SK-N-MC (cell line): ENCODE measurements at regions not wholly inside any gene's neighbourhood (a gene's known extent, or its start where the extent isn't known, plus 50 kb on each side); places are given as distances from the start of the nearest gene placed in this dataset.

ENCODE experiments used
- DNase-seq: peaks from one replicate; pipeline ENCODE4 v3.0.0-alpha.2; 2011; ENCODE audit warnings: low read depth, low spot score
- H3K27ac ChIP-seq: fragments of 200-600 bp; sonication (generic); 2 replicates; pipeline ENCODE4 v1.5.1; 2016; ENCODE audit warnings: mixed run types
- H3K36me3 ChIP-seq: fragments of 200-600 bp; sonication (generic); 2 replicates; pipeline ENCODE4 v1.6.1; 2017; ENCODE audit warnings: antibody characterized with exemption, low read length, mixed read lengths; ENCODE audit not compliant: insufficient read depth
- H3K4me3 ChIP-seq: fragments of 200-600 bp; sonication (generic); 2 replicates; pipeline ENCODE4 v1.5.1; 2016
- H3K9ac ChIP-seq: fragments of 200-600 bp; sonication (generic); 2 replicates; pipeline ENCODE4 v1.8.0; 2017; ENCODE audit warnings: mixed run types, mixed read lengths; ENCODE audit not compliant: insufficient read length
- H3K9me3 ChIP-seq: fragments of 200-600 bp; sonication (generic); 2 replicates; pipeline ENCODE4 v1.6.1; 2017; ENCODE audit warnings: low read depth, mild to moderate bottlenecking, antibody characterized with exemption, low read length, moderate library complexity, mixed read lengths
- EZH2 ChIP-seq: fragments of 200-600 bp; sonication (generic); IDR thresholded peaks from one replicate; pipeline ENCODE4 v1.6.1; 2017; ENCODE audit warnings: antibody characterized with exemption
- FOXP2 ChIP-seq: optimal IDR thresholded peaks from 2 replicates; pipeline ENCODE3; 2011; ENCODE audit warnings: mild to moderate bottlenecking, moderate library complexity; ENCODE audit not compliant: insufficient read depth; ENCODE audit errors: extremely low read length, control extremely low read depth
- POLR2AphosphoS5 ChIP-seq: IDR thresholded peaks from 2 replicates; pipeline ENCODE4 v1.6.1; 2012; ENCODE audit warnings: mild to moderate bottlenecking, low read depth, low read length, borderline replicate concordance

- Histone ChIP-seq H3K9me3 (no peaks in the 10 kb centered on the region), H3K36me3 (no peaks in the 10 kb centered on the region), H3K9ac (no peak overlapping the region), H3K27ac (no peak overlapping the region), H3K4me3 (no peak overlapping the region)
- no peak for DNase-seq
- TF ChIP-seq POLR2AphosphoS5 = no peak
- TF ChIP-seq FOXP2 = no peak
- TF ChIP-seq EZH2 = no peak
Observed at GRCh38 chr2:65537651-65538385, 105.4 kb upstream of the SPRED2 start.

DNA sequence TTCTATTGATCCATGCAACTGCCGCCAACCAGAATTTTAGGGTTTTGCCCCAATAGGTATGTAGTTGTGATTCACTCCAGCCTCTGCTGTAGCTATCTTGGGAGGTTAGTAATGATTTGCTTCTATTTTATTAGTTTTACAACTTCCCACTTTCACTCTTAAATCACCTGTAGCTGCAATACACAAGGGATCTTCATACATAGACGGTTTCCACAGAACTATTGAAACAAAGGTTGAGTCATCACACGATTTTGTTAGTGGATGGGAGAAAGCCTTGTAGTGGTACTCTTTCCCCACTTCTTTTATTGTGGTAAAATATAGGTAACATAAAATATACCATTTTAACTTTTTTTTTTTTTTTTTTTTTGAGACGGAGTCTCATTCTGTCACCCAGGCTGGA is 104.2 kb upstream of the SPRED2 start:
- Histone ChIP-seq H3K9ac (no peak overlapping the region), H3K4me3 (no peak overlapping the region), H3K27ac (no peak overlapping the region), H3K9me3 (no peaks in the 10 kb centered on the region), H3K36me3 (no peaks in the 10 kb centered on the region)
- DNase-seq = no peak
- no peak for TF ChIP-seq FOXP2
- TF ChIP-seq EZH2 = no peak
- TF ChIP-seq POLR2AphosphoS5 = no peak

GRCh38 chr2:65532937-65533336 is 100.5 kb upstream of the SPRED2 start:
- TF ChIP-seq FOXP2 (no peak), POLR2AphosphoS5 (no peak), EZH2 (no peak)
- Histone ChIP-seq H3K9me3 (no peaks in the 10 kb centered on the region), H3K9ac (no peak overlapping the region)

DNA sequence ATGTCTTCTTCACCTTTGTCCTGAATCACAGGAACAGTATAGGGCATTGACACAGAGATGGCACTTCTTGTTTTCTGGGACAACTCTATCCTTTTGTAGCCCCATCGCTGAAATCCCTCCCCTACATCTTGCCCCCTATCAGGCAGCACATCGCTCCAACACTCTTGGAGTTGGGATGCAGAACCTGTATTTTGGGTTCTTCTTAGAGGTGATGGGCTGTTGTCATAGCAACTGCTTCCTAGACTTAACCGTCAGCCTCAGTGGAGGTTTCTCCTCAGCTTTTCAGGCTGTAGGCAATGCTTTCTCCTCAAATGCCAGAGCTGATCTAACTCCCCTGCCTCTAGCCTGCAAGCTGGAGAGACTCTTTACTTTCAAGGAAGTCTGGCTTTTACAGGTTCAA is 99.9 kb upstream of the SPRED2 start:
- Histone ChIP-seq H3K27ac (no peak overlapping the region), H3K9ac (no peak overlapping the region), H3K36me3 (no peaks in the 10 kb centered on the region), H3K9me3 (no peaks in the 10 kb centered on the region), H3K4me3 (no peak overlapping the region)
- no peak for DNase-seq
- TF ChIP-seq EZH2 = no peak

More at GRCh38 chr2:65532937-65533336, 100.5 kb upstream of the SPRED2 start:
- DNase-seq = no peak
- H3K27ac ChIP-seq = no peak overlapping the region
- H3K36me3 ChIP-seq = no peaks in the 10 kb centered on the region
- H3K4me3 ChIP-seq = no peak overlapping the region

DNA sequence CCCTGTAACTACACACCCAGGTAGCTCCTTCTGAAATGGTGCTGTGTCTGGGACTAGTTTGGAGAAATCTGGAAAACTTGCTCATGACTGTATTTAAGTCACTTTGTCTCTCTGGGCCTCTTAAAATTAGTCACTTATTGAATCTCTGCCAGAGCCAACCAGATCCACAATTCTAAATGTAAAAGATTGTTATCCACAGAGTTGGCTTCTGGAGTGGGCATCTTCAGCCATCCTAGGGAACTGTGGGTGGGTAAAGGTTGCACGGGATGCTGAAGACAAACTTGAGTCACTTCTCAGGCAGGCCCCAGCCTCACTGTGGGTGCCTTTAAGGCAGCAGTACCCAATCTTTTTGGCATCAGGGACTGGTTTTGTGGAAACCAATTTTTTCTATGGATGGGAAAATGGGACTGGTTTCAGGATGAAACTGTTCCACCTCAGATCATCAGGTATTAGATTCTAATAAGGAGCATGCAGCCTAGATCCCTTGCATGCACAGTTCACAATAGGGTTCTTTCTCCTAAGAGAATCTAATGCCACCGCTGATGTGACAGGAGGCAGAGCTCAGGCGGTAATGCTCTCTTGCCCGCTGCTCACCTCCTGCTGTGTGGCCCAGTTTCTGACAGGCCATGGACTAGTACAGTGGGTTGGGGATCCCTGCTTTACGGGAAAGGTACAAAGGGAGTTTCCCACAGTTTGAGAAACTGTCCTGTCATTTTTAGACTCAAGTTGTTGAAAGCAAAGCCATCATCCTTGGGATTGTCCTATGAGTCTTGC is 98.3 kb upstream of the SPRED2 start:
- no peaks in the 10 kb centered on the region for H3K9me3 ChIP-seq
- H3K4me3 ChIP-seq = no peak overlapping the region
- H3K36me3 ChIP-seq = no peaks in the 10 kb centered on the region
- H3K9ac ChIP-seq = no peak overlapping the region
- no peak for TF ChIP-seq FOXP2
- no peak for TF ChIP-seq POLR2AphosphoS5
- TF ChIP-seq EZH2 = no peak
- DNase-seq = no peak
- H3K27ac ChIP-seq = no peak overlapping the region

GRCh38 chr2:65529419-65529818 is 97.0 kb upstream of the SPRED2 start:
- TF ChIP-seq POLR2AphosphoS5 (no peak), FOXP2 (no peak), EZH2 (no peak)
- DNase-seq = no peak
- Histone ChIP-seq H3K9ac (no peak overlapping the region), H3K9me3 (no peaks in the 10 kb centered on the region), H3K36me3 (no peaks in the 10 kb centered on the region), H3K27ac (no peak overlapping the region), H3K4me3 (no peak overlapping the region)

GRCh38 chr2:65528241-65528574 is 95.8 kb upstream of the SPRED2 start:
- Histone ChIP-seq H3K36me3 (no peaks in the 10 kb centered on the region), H3K4me3 (no peak overlapping the region), H3K9me3 (no peaks in the 10 kb centered on the region), H3K27ac (no peak overlapping the region), H3K9ac (no peak overlapping the region)
- TF ChIP-seq POLR2AphosphoS5 = no peak
- no peak for TF ChIP-seq FOXP2
- TF ChIP-seq EZH2 = no peak
- DNase-seq = no peak

DNA sequence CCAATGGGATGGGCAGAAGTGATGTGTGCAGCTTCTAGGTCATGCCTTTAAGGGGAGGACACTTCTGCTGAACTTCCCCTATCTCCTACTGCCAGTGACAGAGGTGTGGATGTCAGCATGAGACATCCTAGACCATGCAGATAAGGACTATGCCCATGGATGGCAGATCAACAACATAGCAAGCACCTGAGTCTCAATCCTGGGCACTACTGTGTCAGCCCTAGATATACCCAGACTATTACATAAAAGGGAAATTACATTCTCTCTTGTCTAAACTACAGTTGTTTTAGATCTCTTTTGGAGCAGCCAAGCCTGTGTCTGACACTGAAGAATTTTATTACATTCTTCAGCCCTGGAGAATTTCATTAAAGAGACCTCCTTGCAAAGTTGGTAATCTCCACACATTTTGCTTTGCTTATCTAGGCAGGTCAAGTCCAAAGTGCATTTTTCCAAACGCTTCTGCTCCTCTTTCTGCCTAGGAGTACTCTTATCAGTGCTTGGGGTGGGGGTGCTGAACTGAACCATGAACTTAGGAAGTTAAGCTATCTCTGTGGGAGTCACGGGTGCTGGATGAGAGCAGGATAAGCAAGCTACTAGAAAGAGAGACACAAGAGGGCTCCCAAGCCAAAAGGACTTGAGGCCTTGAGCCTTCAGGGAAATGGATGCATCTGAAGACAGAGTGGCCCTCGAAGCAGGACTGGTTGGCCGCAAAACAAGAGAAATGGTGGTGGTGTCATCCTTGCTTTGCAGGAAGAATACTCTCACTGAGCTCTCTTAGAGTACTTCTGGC is 95.2 kb upstream of the SPRED2 start:
- Histone ChIP-seq H3K36me3 (no peaks in the 10 kb centered on the region), H3K4me3 (no peak overlapping the region), H3K9ac (no peak overlapping the region), H3K27ac (no peak overlapping the region), H3K9me3 (no peaks in the 10 kb centered on the region)
- DNase-seq = no peak
- TF ChIP-seq EZH2 (no peak), POLR2AphosphoS5 (no peak), FOXP2 (no peak)
